SK-N-MC (cell line): ENCODE measurements at regions not wholly inside any gene's neighbourhood (a gene's known extent, or its start where the extent isn't known, plus 50 kb on each side); places are given as distances from the start of the nearest gene placed in this dataset.

ENCODE experiments used
- DNase-seq: peaks from one replicate; pipeline ENCODE4 v3.0.0-alpha.2; 2011; ENCODE audit warnings: low read depth, low spot score
- H3K27ac ChIP-seq: fragments of 200-600 bp; sonication (generic); 2 replicates; pipeline ENCODE4 v1.5.1; 2016; ENCODE audit warnings: mixed run types
- H3K36me3 ChIP-seq: fragments of 200-600 bp; sonication (generic); 2 replicates; pipeline ENCODE4 v1.6.1; 2017; ENCODE audit warnings: antibody characterized with exemption, low read length, mixed read lengths; ENCODE audit not compliant: insufficient read depth
- H3K4me3 ChIP-seq: fragments of 200-600 bp; sonication (generic); 2 replicates; pipeline ENCODE4 v1.5.1; 2016
- H3K9ac ChIP-seq: fragments of 200-600 bp; sonication (generic); 2 replicates; pipeline ENCODE4 v1.8.0; 2017; ENCODE audit warnings: mixed run types, mixed read lengths; ENCODE audit not compliant: insufficient read length
- H3K9me3 ChIP-seq: fragments of 200-600 bp; sonication (generic); 2 replicates; pipeline ENCODE4 v1.6.1; 2017; ENCODE audit warnings: low read depth, mild to moderate bottlenecking, antibody characterized with exemption, low read length, moderate library complexity, mixed read lengths
- EZH2 ChIP-seq: fragments of 200-600 bp; sonication (generic); IDR thresholded peaks from one replicate; pipeline ENCODE4 v1.6.1; 2017; ENCODE audit warnings: antibody characterized with exemption
- FOXP2 ChIP-seq: optimal IDR thresholded peaks from 2 replicates; pipeline ENCODE3; 2011; ENCODE audit warnings: mild to moderate bottlenecking, moderate library complexity; ENCODE audit not compliant: insufficient read depth; ENCODE audit errors: extremely low read length, control extremely low read depth
- POLR2AphosphoS5 ChIP-seq: IDR thresholded peaks from 2 replicates; pipeline ENCODE4 v1.6.1; 2012; ENCODE audit warnings: mild to moderate bottlenecking, low read depth, low read length, borderline replicate concordance

DNA sequence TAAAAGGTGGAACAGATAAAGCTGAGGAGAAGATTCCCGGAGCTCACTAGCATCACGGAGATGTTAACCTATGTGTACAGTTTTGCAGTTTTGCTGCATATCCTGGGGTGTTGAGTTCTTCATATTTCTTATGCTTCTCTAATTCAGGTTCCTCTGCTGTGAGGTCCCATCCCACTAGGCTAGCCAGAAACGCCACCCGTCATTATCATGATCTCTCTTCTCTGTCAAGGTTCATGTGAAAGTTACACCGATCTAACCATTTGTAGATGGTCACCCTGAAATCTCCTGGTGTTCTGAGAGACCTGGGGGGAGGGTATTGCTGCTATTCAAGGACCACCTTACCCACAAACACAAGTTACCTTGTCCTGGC lies 136.3 kb downstream of the CCDC71L start:
- no peak overlapping the region for H3K9ac ChIP-seq
- TF ChIP-seq POLR2AphosphoS5, result no peak
- no peak for TF ChIP-seq EZH2
- TF ChIP-seq FOXP2, result no peak

DNA sequence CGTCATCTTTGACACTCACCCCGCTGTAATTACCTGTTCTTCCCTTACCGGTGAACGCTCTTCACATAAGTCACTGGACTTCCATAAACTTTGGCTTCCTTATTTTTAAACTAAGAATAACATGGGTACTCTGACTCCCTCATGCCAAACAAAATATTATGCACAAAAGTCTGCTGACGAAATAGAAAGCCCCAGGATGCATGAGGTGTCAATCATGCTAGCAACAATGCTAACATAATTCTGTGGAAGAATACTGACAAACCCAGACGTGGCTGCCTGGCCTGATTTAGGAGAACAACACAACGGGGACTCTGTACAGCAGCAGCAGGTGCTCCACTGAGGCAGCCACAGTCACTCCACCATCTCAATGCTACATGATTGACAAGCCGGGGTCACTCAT lies 137.5 kb downstream of the CCDC71L start:
- no peaks in the 10 kb centered on the region for H3K9me3 ChIP-seq
- H3K4me3 ChIP-seq, result no peak overlapping the region
- H3K9ac ChIP-seq, result no peak overlapping the region
- TF ChIP-seq FOXP2 (no peak), POLR2AphosphoS5 (no peak), EZH2 (no peak)
- DNase-seq, result no peak
- H3K27ac ChIP-seq, result no peak overlapping the region
- H3K36me3 ChIP-seq, result no peaks in the 10 kb centered on the region

More for the DNA sequence above, 136.3 kb downstream of the CCDC71L start:
- H3K27ac ChIP-seq, result no peak overlapping the region
- DNase-seq, result no peak
- no peaks in the 10 kb centered on the region for H3K36me3 ChIP-seq
- H3K4me3 ChIP-seq, result no peak overlapping the region
- H3K9me3 ChIP-seq, result no peaks in the 10 kb centered on the region

- Histone ChIP-seq H3K9ac (no peak overlapping the region), H3K4me3 (no peak overlapping the region), H3K36me3 (no peaks in the 10 kb centered on the region), H3K9me3 (no peaks in the 10 kb centered on the region), H3K27ac (no peak overlapping the region)
- TF ChIP-seq POLR2AphosphoS5, result no peak
- no peak for TF ChIP-seq FOXP2
- no peak for DNase-seq
These were observed 138.3 kb downstream of the CCDC71L start for GRCh38 chr7:106522696-106523095.

DNA sequence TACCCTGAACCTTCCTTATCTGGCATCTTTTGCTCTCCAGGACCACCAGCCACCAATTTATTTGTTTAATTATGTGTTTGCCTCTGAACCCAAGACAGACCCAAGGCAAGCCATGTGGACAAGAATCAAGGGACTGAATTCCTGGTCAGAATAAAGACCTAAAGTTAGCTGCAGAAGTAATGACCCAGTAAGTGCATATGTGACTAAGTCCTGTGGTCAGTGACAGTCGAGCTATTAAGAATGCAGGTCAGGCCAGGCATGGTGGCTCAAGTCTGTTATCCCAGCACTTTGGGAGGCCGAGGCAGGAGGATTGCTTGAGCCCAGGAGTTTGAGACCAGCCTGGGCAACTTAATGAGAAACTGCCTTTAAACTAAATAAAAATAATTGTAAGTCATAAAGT lies 139.4 kb downstream of the CCDC71L start:
- DNase-seq, result no peak
- Histone ChIP-seq H3K9me3 (no peaks in the 10 kb centered on the region), H3K27ac (no peak overlapping the region), H3K36me3 (no peaks in the 10 kb centered on the region), H3K9ac (no peak overlapping the region), H3K4me3 (no peak overlapping the region)
- no peak for TF ChIP-seq POLR2AphosphoS5
- no peak for TF ChIP-seq FOXP2
- TF ChIP-seq EZH2, result no peak

DNA sequence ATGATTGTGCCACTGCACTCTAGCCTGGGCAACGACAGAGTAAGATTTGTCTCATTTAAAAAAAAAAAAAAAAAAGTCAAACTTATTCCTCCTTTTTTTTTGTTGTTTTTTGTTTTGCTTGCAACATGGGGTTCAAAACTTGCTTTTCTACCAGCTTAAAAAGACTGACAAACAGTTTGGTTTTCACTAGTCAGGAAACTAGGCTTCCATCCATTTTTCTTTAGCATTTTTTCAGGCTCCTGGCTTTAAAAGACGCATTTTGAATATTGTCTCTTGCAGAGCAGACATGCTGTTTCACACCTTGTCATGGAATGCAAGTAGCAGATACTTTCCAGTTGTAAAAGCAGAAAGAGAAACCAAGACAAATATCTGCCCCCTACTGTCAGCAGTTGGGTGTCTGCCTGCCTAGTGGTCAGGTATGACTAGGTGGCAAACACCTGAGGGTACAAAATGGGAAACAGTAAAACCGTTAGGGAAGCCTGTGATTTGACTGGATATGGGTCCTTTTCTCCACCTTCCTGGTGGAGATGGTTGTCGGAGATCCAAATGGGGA lies 139.9 kb downstream of the CCDC71L start:
- Histone ChIP-seq H3K9me3 (no peaks in the 10 kb centered on the region), H3K36me3 (no peaks in the 10 kb centered on the region), H3K9ac (no peak overlapping the region), H3K4me3 (no peak overlapping the region), H3K27ac (no peak overlapping the region)
- TF ChIP-seq POLR2AphosphoS5 (no peak), FOXP2 (no peak), EZH2 (no peak)
- no peak for DNase-seq

DNA sequence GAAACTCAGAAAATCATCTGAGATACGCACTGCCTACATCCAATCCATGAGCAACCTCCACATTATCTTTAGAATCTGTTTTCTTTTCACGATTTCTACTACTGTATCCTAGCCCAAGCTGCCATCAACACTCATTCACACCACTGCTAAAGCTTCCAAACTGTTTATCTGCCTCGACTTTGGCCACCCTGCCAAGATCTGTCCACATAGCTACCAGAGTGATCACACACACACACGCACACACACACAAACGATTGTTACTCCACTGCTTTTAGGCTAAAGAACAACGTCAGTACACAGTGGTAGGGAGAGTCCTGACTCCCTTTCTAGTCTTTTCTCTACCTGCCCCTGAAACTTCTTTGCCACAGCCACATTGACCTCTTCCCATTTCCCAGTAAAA lies 142.0 kb downstream of the CCDC71L start:
- Histone ChIP-seq H3K27ac (no peak overlapping the region), H3K36me3 (no peaks in the 10 kb centered on the region), H3K9me3 (no peaks in the 10 kb centered on the region), H3K4me3 (no peak overlapping the region), H3K9ac (no peak overlapping the region)
- DNase-seq, result no peak
- no peak for TF ChIP-seq POLR2AphosphoS5
- TF ChIP-seq FOXP2, result no peak
- TF ChIP-seq EZH2, result no peak

- no peak for DNase-seq
- Histone ChIP-seq H3K9ac (no peak overlapping the region), H3K9me3 (no peaks in the 10 kb centered on the region), H3K4me3 (no peak overlapping the region), H3K36me3 (no peaks in the 10 kb centered on the region), H3K27ac (no peak overlapping the region)
- TF ChIP-seq FOXP2, result no peak
- no peak for TF ChIP-seq POLR2AphosphoS5
- no peak for TF ChIP-seq EZH2
These were observed 142.7 kb downstream of the CCDC71L start for GRCh38 chr7:106518239-106518638.

GRCh38 chr7:106517508-106517907 lies 143.4 kb downstream of the CCDC71L start:
- TF ChIP-seq EZH2 (no peak), POLR2AphosphoS5 (no peak), FOXP2 (no peak)
- H3K4me3 ChIP-seq, result no peak overlapping the region
- H3K27ac ChIP-seq, result no peak overlapping the region
- DNase-seq, result no peak
- H3K9me3 ChIP-seq, result no peaks in the 10 kb centered on the region
- H3K9ac ChIP-seq, result no peak overlapping the region
- no peaks in the 10 kb centered on the region for H3K36me3 ChIP-seq

DNA sequence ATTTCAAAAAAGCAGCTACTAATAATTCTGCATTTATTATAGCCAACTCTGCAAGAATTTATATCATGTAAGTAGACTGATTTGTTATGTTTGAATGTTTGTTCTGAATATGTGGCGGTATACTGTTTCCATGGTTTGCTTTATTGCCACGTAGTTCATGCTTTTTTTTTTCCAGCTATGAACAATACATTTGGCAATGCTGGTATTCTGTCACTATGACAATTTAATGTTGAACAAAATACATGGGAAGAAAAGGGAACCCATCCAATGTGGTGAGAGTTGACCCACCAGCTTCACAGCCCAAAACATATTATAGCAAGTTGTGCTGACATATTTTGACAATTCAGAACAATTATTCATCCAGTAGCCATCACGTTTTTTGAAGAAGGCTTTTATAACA lies 145.6 kb downstream of the CCDC71L start:
- Histone ChIP-seq H3K36me3 (no peaks in the 10 kb centered on the region), H3K9me3 (no peaks in the 10 kb centered on the region), H3K4me3 (no peak overlapping the region), H3K9ac (no peak overlapping the region), H3K27ac (no peak overlapping the region)
- no peak for DNase-seq
- no peak for TF ChIP-seq FOXP2

DNA sequence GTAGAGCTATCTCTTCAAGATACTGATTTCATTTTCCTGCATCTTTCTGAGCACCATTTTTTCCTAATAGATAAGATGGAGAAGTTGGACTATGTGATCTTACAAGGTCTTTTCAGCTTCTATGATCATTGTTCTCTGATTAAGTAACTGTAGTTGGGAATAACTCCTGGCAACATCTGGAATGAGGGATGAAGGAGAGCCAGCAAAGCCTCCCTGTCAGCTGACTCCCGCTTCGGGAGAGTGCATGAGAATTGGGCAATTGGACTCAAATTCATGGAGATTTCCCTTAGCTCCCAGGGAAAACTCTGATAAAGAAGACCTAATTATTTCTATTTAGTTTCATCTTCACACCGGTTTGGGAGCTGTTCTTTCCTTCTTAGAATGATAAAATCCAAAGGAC lies 146.1 kb downstream of the CCDC71L start:
- no peaks in the 10 kb centered on the region for H3K9me3 ChIP-seq
- no peak overlapping the region for H3K9ac ChIP-seq
- no peaks in the 10 kb centered on the region for H3K36me3 ChIP-seq
- H3K4me3 ChIP-seq, result no peak overlapping the region
- no peak overlapping the region for H3K27ac ChIP-seq
- no peak for TF ChIP-seq EZH2
- TF ChIP-seq POLR2AphosphoS5, result no peak
- TF ChIP-seq FOXP2, result no peak
- DNase-seq, result no peak
